ENCODE measurements at regions not wholly inside any gene's neighbourhood (a gene's known extent, or its start where the extent isn't known, plus 50 kb on each side); places are given as distances from the start of the nearest gene placed in this dataset.

GRCh38 chr14:42629553-42629952 lies 1022.9 kb downstream of the LRFN5 start:
- H3K4me3 ChIP-seq (ENCODE audit: low read depth, low read length), result no peak overlapping the region
- DNase-seq (ENCODE audit: low read depth), result no peak
- TF ChIP-seq POLR2A (IDR thresholded peaks at IDR 0.05; ENCODE audit: extremely low read depth, insufficient read length), result no peak
- TF ChIP-seq, protein P1, sequence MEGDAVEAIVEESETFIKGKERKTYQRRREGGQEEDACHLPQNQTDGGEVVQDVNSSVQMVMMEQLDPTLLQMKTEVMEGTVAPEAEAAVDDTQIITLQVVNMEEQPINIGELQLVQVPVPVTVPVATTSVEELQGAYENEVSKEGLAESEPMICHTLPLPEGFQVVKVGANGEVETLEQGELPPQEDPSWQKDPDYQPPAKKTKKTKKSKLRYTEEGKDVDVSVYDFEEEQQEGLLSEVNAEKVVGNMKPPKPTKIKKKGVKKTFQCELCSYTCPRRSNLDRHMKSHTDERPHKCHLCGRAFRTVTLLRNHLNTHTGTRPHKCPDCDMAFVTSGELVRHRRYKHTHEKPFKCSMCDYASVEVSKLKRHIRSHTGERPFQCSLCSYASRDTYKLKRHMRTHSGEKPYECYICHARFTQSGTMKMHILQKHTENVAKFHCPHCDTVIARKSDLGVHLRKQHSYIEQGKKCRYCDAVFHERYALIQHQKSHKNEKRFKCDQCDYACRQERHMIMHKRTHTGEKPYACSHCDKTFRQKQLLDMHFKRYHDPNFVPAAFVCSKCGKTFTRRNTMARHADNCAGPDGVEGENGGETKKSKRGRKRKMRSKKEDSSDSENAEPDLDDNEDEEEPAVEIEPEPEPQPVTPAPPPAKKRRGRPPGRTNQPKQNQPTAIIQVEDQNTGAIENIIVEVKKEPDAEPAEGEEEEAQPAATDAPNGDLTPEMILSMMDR (IDR thresholded peaks at IDR 0.05; ENCODE audit: low read depth, low read length), result no peak
- no peak for TF ChIP-seq MAX (IDR thresholded peaks at IDR 0.05; ENCODE audit: low read depth, low read length)
- TF ChIP-seq MYC (IDR thresholded peaks at IDR 0.05; ENCODE audit: low read depth, low read length), result no peak

DNA sequence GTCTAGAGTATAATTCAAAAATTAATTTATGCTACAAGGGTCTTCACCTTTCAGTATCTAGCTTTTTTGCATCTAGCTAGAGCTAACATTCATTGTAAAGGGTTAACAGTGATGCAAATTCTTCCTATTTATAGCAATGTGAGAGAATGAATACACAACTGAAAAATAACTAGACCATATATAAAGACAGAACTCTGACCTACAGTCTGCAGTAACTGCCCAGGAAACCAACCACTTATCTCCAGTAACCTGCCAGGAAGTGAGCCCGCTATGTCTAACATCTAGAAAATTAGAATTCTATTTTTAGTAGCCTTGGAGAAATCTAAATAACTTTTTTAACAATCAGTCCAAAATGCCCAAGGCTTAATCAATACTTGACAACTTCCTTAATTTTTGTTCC lies 1021.9 kb downstream of the LRFN5 start:
- H3K4me3 ChIP-seq (ENCODE audit: low read depth, low read length), result no peak overlapping the region
- DNase-seq (ENCODE audit: low read depth), result no peak
- TF ChIP-seq MYC (IDR thresholded peaks at IDR 0.05; ENCODE audit: low read depth, low read length) (no peak), POLR2A (IDR thresholded peaks at IDR 0.05; ENCODE audit: extremely low read depth, insufficient read length) (no peak), MAX (IDR thresholded peaks at IDR 0.05; ENCODE audit: low read depth, low read length) (no peak)
- TF ChIP-seq, protein P1 (IDR thresholded peaks at IDR 0.05; ENCODE audit: low read depth, low read length), result no peak

GRCh38 chr14:42626986-42627385 lies 1020.3 kb downstream of the LRFN5 start:
- TF ChIP-seq, protein P1 (IDR thresholded peaks at IDR 0.05; ENCODE audit: low read depth, low read length), result no peak
- TF ChIP-seq POLR2A (IDR thresholded peaks at IDR 0.05; ENCODE audit: extremely low read depth, insufficient read length) (no peak), MAX (IDR thresholded peaks at IDR 0.05; ENCODE audit: low read depth, low read length) (no peak), MYC (IDR thresholded peaks at IDR 0.05; ENCODE audit: low read depth, low read length) (no peak)
- no peak overlapping the region for H3K4me3 ChIP-seq (ENCODE audit: low read depth, low read length)
- DNase-seq (ENCODE audit: low read depth), result no peak

DNA sequence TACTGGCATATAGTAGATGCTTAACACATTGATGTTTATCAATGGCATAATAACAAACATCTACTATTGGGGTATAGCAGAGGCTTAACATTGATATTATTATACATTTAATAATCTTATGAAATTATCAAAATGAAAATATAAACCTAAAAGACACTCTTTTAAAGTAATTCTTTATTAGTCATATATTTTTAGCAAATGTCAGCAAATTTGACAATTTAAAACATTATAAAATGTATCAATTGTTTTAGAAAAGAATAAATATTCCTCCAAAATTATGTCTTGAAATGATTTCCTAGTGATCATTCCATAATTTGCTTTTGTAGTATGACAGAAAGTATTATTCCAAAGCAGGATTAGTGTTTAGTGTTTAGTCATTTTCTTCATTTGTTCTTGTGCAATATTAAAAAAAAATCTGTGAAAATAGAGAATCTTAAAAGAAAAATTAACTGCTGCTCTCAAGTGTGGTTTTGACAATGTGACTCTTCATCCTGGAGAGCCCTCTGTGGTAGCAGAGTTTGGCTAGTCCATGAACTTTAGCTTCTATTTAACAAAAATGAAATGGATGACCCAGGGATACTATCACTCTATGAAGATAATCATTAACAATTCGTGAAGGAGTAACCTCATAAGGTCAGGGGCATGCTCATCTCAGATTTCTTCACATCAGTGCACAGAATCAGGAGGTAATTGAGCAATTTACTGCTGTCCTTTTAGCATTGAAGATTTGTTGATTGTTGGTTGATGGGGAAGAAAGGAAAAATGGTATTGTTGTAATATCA lies 1018.5 kb downstream of the LRFN5 start:
- DNase-seq (ENCODE audit: low read depth), result no peak
- H3K4me3 ChIP-seq (ENCODE audit: low read depth, low read length), result no peak overlapping the region
- TF ChIP-seq, protein P1 (IDR thresholded peaks at IDR 0.05; ENCODE audit: low read depth, low read length), result no peak
- no peak for TF ChIP-seq POLR2A (IDR thresholded peaks at IDR 0.05; ENCODE audit: extremely low read depth, insufficient read length)
- TF ChIP-seq MAX (IDR thresholded peaks at IDR 0.05; ENCODE audit: low read depth, low read length), result no peak
- no peak for TF ChIP-seq MYC (IDR thresholded peaks at IDR 0.05; ENCODE audit: low read depth, low read length)

GRCh38 chr14:42617005-42617404 lies 1010.3 kb downstream of the LRFN5 start:
- DNase-seq (ENCODE audit: low read depth), result no peak
- no peak overlapping the region for H3K4me3 ChIP-seq (ENCODE audit: low read depth, low read length)
- TF ChIP-seq, protein P1 (IDR thresholded peaks at IDR 0.05; ENCODE audit: low read depth, low read length), result no peak
- TF ChIP-seq POLR2A (IDR thresholded peaks at IDR 0.05; ENCODE audit: extremely low read depth, insufficient read length) (no peak), MAX (IDR thresholded peaks at IDR 0.05; ENCODE audit: low read depth, low read length) (no peak), MYC (IDR thresholded peaks at IDR 0.05; ENCODE audit: low read depth, low read length) (no peak)

All from NB4 (cell line).